CMK (cell line): ENCODE measurements at regions not wholly inside any gene's neighbourhood (a gene's known extent, or its start where the extent isn't known, plus 50 kb on each side); places are given as distances from the start of the nearest gene placed in this dataset.

Source experiments
- DNase-seq: peaks from one replicate; pipeline ENCODE4 v3.0.0-alpha.2; 2010; ENCODE audit warnings: low read depth

- no peak for DNase-seq
Measured at GRCh38 chr4:125951261-125951887, 636.6 kb downstream of the FAT4 start.

- DNase-seq, result no peak
Measured at GRCh38 chr4:125952631-125953030, 637.9 kb downstream of the FAT4 start.

GRCh38 chr4:125956276-125956675 lies 641.5 kb downstream of the FAT4 start:
- DNase-seq, result no peak

GRCh38 chr4:125958519-125958918 lies 643.8 kb downstream of the FAT4 start:
- DNase-seq, result no peak

- DNase-seq, result no peak
Measured at GRCh38 chr4:125961626-125962025, 646.9 kb downstream of the FAT4 start.

GRCh38 chr4:125975861-125976397 lies 661.2 kb downstream of the FAT4 start:
- DNase-seq, result no peak

- DNase-seq, result no peak
Measured at GRCh38 chr4:125979950-125980349, 665.2 kb downstream of the FAT4 start.

- no peak for DNase-seq
Measured at GRCh38 chr4:125983168-125983567, 668.4 kb downstream of the FAT4 start.

GRCh38 chr4:125985856-125986255 lies 671.1 kb downstream of the FAT4 start:
- peak; percentile 68 for DNase-seq

GRCh38 chr4:125986307-125986706 lies 671.6 kb downstream of the FAT4 start:
- DNase-seq, result no peak

- DNase-seq, result no peak
Measured at GRCh38 chr4:125988464-125988863, 673.7 kb downstream of the FAT4 start.

GRCh38 chr4:125991398-125991797 lies 676.6 kb downstream of the FAT4 start:
- DNase-seq, result no peak

GRCh38 chr4:125992891-125993290 lies 678.1 kb downstream of the FAT4 start:
- no peak for DNase-seq

GRCh38 chr4:125994024-125994423 lies 679.3 kb downstream of the FAT4 start:
- DNase-seq, result no peak

- no peak for DNase-seq
Measured at GRCh38 chr4:125994430-125994829, 679.7 kb downstream of the FAT4 start.

- no peak for DNase-seq
Measured at GRCh38 chr4:126004941-126005340, 690.2 kb downstream of the FAT4 start.

- no peak for DNase-seq
Measured at GRCh38 chr4:126007142-126007541, 692.4 kb downstream of the FAT4 start.

- no peak for DNase-seq
Measured at GRCh38 chr4:126012691-126013290, 698.0 kb downstream of the FAT4 start.

- no peak for DNase-seq
Measured at GRCh38 chr4:126018274-126018673, 703.5 kb downstream of the FAT4 start.

- no peak for DNase-seq
Measured at GRCh38 chr4:126023896-126024295, 709.1 kb downstream of the FAT4 start.

GRCh38 chr4:126027601-126028000 lies 712.8 kb downstream of the FAT4 start:
- no peak for DNase-seq

GRCh38 chr4:126028876-126029275 lies 714.1 kb downstream of the FAT4 start:
- DNase-seq, result no peak

- no peak for DNase-seq
Measured at GRCh38 chr4:126037231-126037630, 722.5 kb downstream of the FAT4 start.
